H1 (cell line): ENCODE measurements at regions not wholly inside any gene's neighbourhood (a gene's known extent, or its start where the extent isn't known, plus 50 kb on each side); places are given as distances from the start of the nearest gene placed in this dataset.

Source experiments
- CTCF ChIA-PET: fragments of 300-600 bp; sonication (Branson Sonifier 250); formaldehyde crosslinking; loops from one replicate; lab custom pipeline; 2021; ENCODE audit not compliant: partially characterized antibody; lab: Charles Lee
- POLR2A ChIA-PET: fragments of 300-600 bp; sonication (Branson Sonifier 250); formaldehyde crosslinking; loops from one replicate; lab custom pipeline; 2021; ENCODE audit warnings: inconsistent platforms; ENCODE audit not compliant: partially characterized antibody; lab: Charles Lee
- DNase-seq, 2 experiments: peaks; one replicate each; pipeline versions ENCODE4 v3.0.0 to v3.0.0-alpha.2; 2010 to 2022; ENCODE audit warnings: low spot score in 2 of 2, low read depth in 1 of 2, mixed read lengths in 1 of 2
- FAIRE-seq: peaks from 2 replicates; lab custom pipeline; 2011; peaks lifted over from hg19 to GRCh38; lab: Jason Lieb, UNC
- H2AFZ ChIP-seq: 2 replicates; pipeline ENCODE4 v1.8.1; 2012; ENCODE audit warnings: low read length, inconsistent platforms
- H2AK5ac ChIP-seq: 2 replicates; pipeline ENCODE4 v1.6.1; 2013; ENCODE audit warnings: low read depth, low read length
- H2BK120ac ChIP-seq: replicated peaks from 2 replicates; pipeline ENCODE3; 2013; ENCODE audit warnings: low read depth, low read length, inconsistent platforms
- H2BK12ac ChIP-seq: 2 replicates; pipeline ENCODE4 v1.6.1; 2013; ENCODE audit warnings: low read depth, low read length
- H2BK15ac ChIP-seq: 2 replicates; pipeline ENCODE4 v1.6.1; 2013; ENCODE audit warnings: low read length
- H2BK20ac ChIP-seq: 2 replicates; pipeline ENCODE4 v1.6.1; 2013; ENCODE audit warnings: low read length
- H2BK5ac ChIP-seq: 2 replicates; pipeline ENCODE4 v1.6.1; 2013; ENCODE audit warnings: low read depth, low read length
- H3K14ac ChIP-seq: 2 replicates; pipeline ENCODE4 v1.6.1; 2013; ENCODE audit warnings: inconsistent platforms; ENCODE audit not compliant: insufficient read length
- H3K18ac ChIP-seq: 2 replicates; pipeline ENCODE4 v1.6.1; 2013; ENCODE audit warnings: low read length; ENCODE audit errors: extremely low read depth
- H3K23ac ChIP-seq: 2 replicates; pipeline ENCODE4 v1.6.1; 2013; ENCODE audit warnings: inconsistent platforms; ENCODE audit not compliant: insufficient read length
- H3K23me2 ChIP-seq: 2 replicates; pipeline ENCODE4 v1.6.1; 2013; ENCODE audit warnings: low read depth, low read length
- H3K27ac ChIP-seq: 2 replicates; pipeline ENCODE4 v1.6.1; 2011; ENCODE audit warnings: low read depth, low read length, inconsistent platforms
- H3K27me3 ChIP-seq, 4 experiments: replicated peaks in 1 of 4; 1 replicate in 1 of 4; 2 replicates in 3 of 4; pipeline versions ENCODE4 v1.6.1 to v1.8.1; 2011 to 2013; ENCODE audit warnings: low read length in 3 of 4, mild to moderate bottlenecking in 3 of 4, inconsistent platforms in 2 of 4, mixed read lengths in 2 of 4, moderate library complexity in 1 of 4; ENCODE audit not compliant: control insufficient read depth in 3 of 4, insufficient read depth in 3 of 4; ENCODE audit errors: extremely low read depth in 1 of 4
- H3K36me3 ChIP-seq, 4 experiments: 2 replicates each; pipeline versions ENCODE4 v1.6.1 to v1.8.1; 2011 to 2013; ENCODE audit warnings: mild to moderate bottlenecking in 4 of 4, low read length in 3 of 4, moderate library complexity in 2 of 4, control low read depth in 1 of 4, inconsistent platforms in 1 of 4; ENCODE audit not compliant: insufficient read depth in 4 of 4, control insufficient read depth in 2 of 4
- H3K4ac ChIP-seq: replicated peaks from 2 replicates; pipeline ENCODE3; 2013; ENCODE audit warnings: low read length, low read depth, mixed read lengths, inconsistent platforms; ENCODE audit not compliant: insufficient read length
- H3K4me1 ChIP-seq, 4 experiments: replicated peaks in 1 of 4; 1 replicate in 1 of 4; 2 replicates in 3 of 4; pipeline versions ENCODE4 v1.6.1 to v1.8.1; 2011 to 2013; ENCODE audit warnings: low read length in 3 of 4, inconsistent platforms in 2 of 4, mixed read lengths in 1 of 4; ENCODE audit not compliant: insufficient read depth in 4 of 4, control insufficient read depth in 3 of 4
- H3K4me2 ChIP-seq, 2 experiments: 2 replicates each; pipeline versions ENCODE4 v1.6.1 to v1.8.1; 2011 to 2013; ENCODE audit warnings: low read depth in 2 of 2, low read length in 2 of 2, control low read depth in 1 of 2, inconsistent platforms in 1 of 2, mild to moderate bottlenecking in 1 of 2; ENCODE audit not compliant: insufficient read depth in 1 of 2
- H3K4me3 ChIP-seq, 4 experiments: fragments of 200-600, 300-600 bp in 1 of 4; sonication (generic), shearing (Covaris generic), sonication (Bioruptor Twin) in 1 of 4; 2 replicates each; pipeline versions ENCODE4 v1.5.1 to v1.8.1; 2011 to 2016; ENCODE audit warnings: low read length in 4 of 4, low read depth in 3 of 4, control low read depth in 2 of 4, inconsistent platforms in 2 of 4, mild to moderate bottlenecking in 2 of 4, mixed read lengths in 1 of 4, moderate library complexity in 1 of 4; ENCODE audit not compliant: insufficient read depth in 2 of 4; ENCODE audit errors: extremely low read depth in 1 of 4
- H3K56ac ChIP-seq: replicated peaks from 2 replicates; pipeline ENCODE3; 2013; ENCODE audit warnings: low read depth, mild to moderate bottlenecking, mixed read lengths, low read length, inconsistent platforms; ENCODE audit not compliant: insufficient read length
- H3K79me1 ChIP-seq: 2 replicates; pipeline ENCODE4 v1.6.1; 2013; ENCODE audit warnings: low read depth, low read length, control low read depth
- H3K79me2 ChIP-seq, 2 experiments: 2 replicates each; pipeline versions ENCODE4 v1.6.1 to v1.8.1; 2012 to 2013; ENCODE audit warnings: low read length in 2 of 2, mild to moderate bottlenecking in 2 of 2, inconsistent platforms in 1 of 2; ENCODE audit not compliant: insufficient read depth in 2 of 2, control insufficient read depth in 1 of 2
- H3K9ac ChIP-seq, 4 experiments: replicated peaks in 1 of 4; 1 replicate in 1 of 4; 2 replicates in 3 of 4; pipeline versions ENCODE4 v1.6.1 to v1.8.1; 2011 to 2013; ENCODE audit warnings: low read depth in 3 of 4, low read length in 3 of 4, control low read depth in 2 of 4, mild to moderate bottlenecking in 2 of 4, moderate library complexity in 2 of 4, inconsistent platforms in 1 of 4; ENCODE audit errors: extremely low read depth in 1 of 4
- H3K9me3 ChIP-seq, 2 experiments: 2 replicates each; pipeline versions ENCODE4 v1.6.1 to v1.8.1; 2012 to 2013; ENCODE audit warnings: mild to moderate bottlenecking in 2 of 2, moderate library complexity in 2 of 2, control low read depth in 1 of 2, inconsistent platforms in 1 of 2, low read depth in 1 of 2, low read length in 1 of 2, mixed read lengths in 1 of 2; ENCODE audit not compliant: insufficient read depth in 2 of 2
- H4K20me1 ChIP-seq, 2 experiments: replicated peaks in 1 of 2; 2 replicates each; pipeline versions ENCODE3 to v1.8.1; 2011 to 2013; ENCODE audit warnings: inconsistent platforms in 2 of 2, low read length in 2 of 2, mild to moderate bottlenecking in 1 of 2; ENCODE audit not compliant: insufficient read depth in 2 of 2, control insufficient read depth in 1 of 2
- H4K5ac ChIP-seq: 2 replicates; pipeline ENCODE4 v1.6.1; 2013; ENCODE audit warnings: low read length, low read depth, mixed read lengths, inconsistent platforms; ENCODE audit not compliant: insufficient read length
- H4K8ac ChIP-seq: 2 replicates; pipeline ENCODE4 v1.8.0; 2013; ENCODE audit warnings: mild to moderate bottlenecking, moderate library complexity, low read length, inconsistent platforms; ENCODE audit not compliant: insufficient read depth; ENCODE audit errors: extremely low read depth
- H4K91ac ChIP-seq: replicated peaks from 2 replicates; pipeline ENCODE3; 2013; ENCODE audit warnings: low read length, mixed read lengths, inconsistent platforms; ENCODE audit not compliant: insufficient read length
- SP2 ChIP-seq: IDR thresholded peaks from 2 replicates; pipeline ENCODE4 v1.6.1; 2012; ENCODE audit warnings: mild to moderate bottlenecking, low read length, inconsistent platforms
- WGBS, 2 experiments: shearing (Covaris generic) in 1 of 2; methylation state at CpG; one replicate each; pipeline versions ENCODE4 v1.1.6 to v1.1.7; 2013 to 2015; ENCODE audit warnings: low lambda C conversion rate in 2 of 2, mixed read lengths in 2 of 2, inconsistent platforms in 1 of 2, low coverage in 1 of 2, missing lambda C conversion rate in 1 of 2; ENCODE audit not compliant: insufficient replicate concordance in 2 of 2, insufficient coverage in 1 of 2, insufficient read length in 1 of 2; ENCODE audit errors: extremely low coverage in 1 of 2, missing lambda C conversion rate in 1 of 2; 5-methylcytosine and 5-hydroxymethylcytosine counted together

DNA sequence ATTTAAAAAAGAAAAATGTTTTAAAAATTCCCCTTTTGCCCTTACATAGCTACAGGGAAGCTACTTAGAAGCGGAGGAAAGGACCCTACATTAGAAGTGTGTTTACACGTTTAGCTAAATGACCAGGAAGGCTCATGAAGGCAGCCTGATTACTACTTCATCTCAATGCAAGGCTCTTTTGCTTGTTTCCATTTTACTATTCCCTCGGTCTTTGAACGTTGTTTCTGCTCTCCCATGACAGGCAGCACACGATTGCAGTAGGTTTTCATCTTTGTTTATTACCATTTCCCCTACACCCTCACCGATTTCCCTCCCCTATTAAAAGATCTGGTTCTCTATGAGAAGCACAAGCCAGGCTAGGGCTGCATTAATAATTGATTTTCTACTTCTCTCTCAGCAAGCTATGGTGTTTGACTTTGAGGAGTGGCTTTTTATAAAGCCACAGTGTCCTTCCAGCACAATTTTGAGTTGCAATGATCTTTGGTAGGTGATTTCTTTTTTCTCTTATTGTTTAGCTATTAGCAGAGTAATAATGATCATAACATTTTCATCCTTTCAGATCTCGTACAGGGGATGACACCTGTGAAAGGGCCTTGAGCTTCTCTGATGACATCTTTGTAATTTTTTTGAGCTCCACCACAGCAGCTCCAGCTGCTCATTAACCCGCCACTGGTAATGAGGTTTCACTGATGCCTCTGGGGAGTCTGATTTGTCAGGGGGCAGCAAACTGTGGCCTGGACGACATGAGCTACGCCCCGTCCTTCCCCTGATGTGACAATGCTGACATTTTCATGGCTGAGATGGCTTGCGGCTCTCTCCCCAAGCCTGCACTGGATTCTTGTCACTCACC, 670.3 kb downstream of the UQCRFS1 start:
- H3K4me2 ChIP-seq = no peak overlapping the region
- H3K56ac ChIP-seq = no peak overlapping the region
- no peaks in the 10 kb centered on the region for H3K27me3 ChIP-seq
- no peak overlapping the region for H2BK15ac ChIP-seq
- ChIA-PET POLR2A (no interaction called here), CTCF (interaction anchor here (0.9 to 3.2 kb wide), 5 partner anchors 11 to 104 kb away, joined by 3 to 14 read pairs (median 4); no protein-coding TSS in a partner anchor)
- H3K36me3 ChIP-seq = no peaks in the 10 kb centered on the region; a peak in 1 of 8 replicates
- 85% methylated on average over 12 of the region's 12 CpGs; no CpG with 5 or more reads in 1 of the 2 experiments for WGBS, 2 experiments
- DNase-seq (no peak), FAIRE-seq (no peak)
- no peaks in the 10 kb centered on the region for H3K79me2 ChIP-seq
- H2BK5ac ChIP-seq = no peak overlapping the region
- no peak overlapping the region for H4K91ac ChIP-seq
- no peak overlapping the region for H2BK12ac ChIP-seq
- no peak overlapping the region for H2AFZ ChIP-seq
- H3K14ac ChIP-seq = no peak overlapping the region
- no peak overlapping the region for H2AK5ac ChIP-seq
- no peak overlapping the region for H3K4ac ChIP-seq
- no peak overlapping the region for H2BK20ac ChIP-seq
- no peak overlapping the region for H3K4me3 ChIP-seq
- no peak overlapping the region for H3K9ac ChIP-seq
- H3K9me3 ChIP-seq = no peaks in the 10 kb centered on the region
- H3K79me1 ChIP-seq = no peaks in the 10 kb centered on the region
- H3K27ac ChIP-seq = no peak overlapping the region
- TF ChIP-seq SP2 = no peak
- H3K4me1 ChIP-seq = no peaks in the 10 kb centered on the region
- H3K23me2 ChIP-seq = no peaks in the 10 kb centered on the region
- no peak overlapping the region for H4K5ac ChIP-seq
- H3K23ac ChIP-seq = no peak overlapping the region
- no peaks in the 10 kb centered on the region for H4K20me1 ChIP-seq
- no peak overlapping the region for H4K8ac ChIP-seq
- H2BK120ac ChIP-seq = no peak overlapping the region
- H3K18ac ChIP-seq = no peak overlapping the region
